GM12878 (cell line): ENCODE measurements at regions not wholly inside any gene's neighbourhood (a gene's known extent, or its start where the extent isn't known, plus 50 kb on each side); places are given as distances from the start of the nearest gene placed in this dataset.

ENCODE experiments used
- ATAC-seq: fragments of 200-7000 bp; cut with Tn5 transposase; 3 replicates; pipeline ENCODE4 v1.9.1; 2020; ENCODE audit warnings: mild to moderate bottlenecking, moderate library complexity
- BruUV-seq: library from RNA; stranded (reverse); fragments of 400-500 nt; replicated peaks from 2 replicates; lab custom pipeline; 2021; lab: Mats Ljungman, UMichigan
- CTCF ChIA-PET: fragments of 300-600 bp; sonication (Branson Sonifier 250); formaldehyde crosslinking; extraction: SDS; loops from one replicate; lab custom pipeline; 2021; ENCODE audit warnings: inconsistent platforms; lab: Yijun Ruan, JAX
- POLR2A ChIA-PET: fragments of 350-600 bp; formaldehyde crosslinking; extraction: SDS; loops from one replicate; lab custom pipeline; 2021; ENCODE audit warnings: inconsistent platforms; lab: Charles Lee
- RAD21 ChIA-PET: fragments of 300-600 bp; sonication (Branson Sonifier 250); formaldehyde crosslinking; loops from one replicate; lab custom pipeline; 2023; ENCODE audit warnings: antibody characterized with exemption; ENCODE audit not compliant: unreplicated experiment; lab: Charles Lee
- SMC1A ChIA-PET: fragments of 300-600 bp; sonication (Branson Sonifier 250); formaldehyde crosslinking; loops from one replicate; lab custom pipeline; 2023; ENCODE audit not compliant: unreplicated experiment, uncharacterized antibody; lab: Charles Lee
- DNase-seq: peaks from one replicate; pipeline ENCODE4 v3.0.0-alpha.2; 2011; ENCODE audit warnings: low read depth, low spot score
- FAIRE-seq: peaks from 3 replicates; lab custom pipeline; 2011; peaks lifted over from hg19 to GRCh38; lab: Jason Lieb, UNC
- H2AFZ ChIP-seq: 2 replicates; pipeline ENCODE4 v1.6.0; 2011; ENCODE audit warnings: low read depth, low read length, control low read depth; ENCODE audit not compliant: control insufficient read depth
- H3K27ac ChIP-seq: 2 replicates; pipeline ENCODE4 v1.5.1; 2011; ENCODE audit warnings: control low read depth; ENCODE audit not compliant: control insufficient read depth, insufficient read depth
- H3K27me3 ChIP-seq, 2 experiments: replicated peaks in 1 of 2; 2 replicates each; pipeline versions ENCODE4 v1.6.0 to v1.6.1; 2011; ENCODE audit warnings: low read length in 1 of 2; ENCODE audit not compliant: control insufficient read depth in 2 of 2, insufficient read depth in 2 of 2
- H3K36me3 ChIP-seq, 2 experiments: 2 replicates each; pipeline ENCODE4 v1.5.1; 2011; ENCODE audit warnings: low read length in 1 of 2; ENCODE audit not compliant: control insufficient read depth in 2 of 2, insufficient read depth in 2 of 2
- H3K4me1 ChIP-seq: 2 replicates; pipeline ENCODE4 v1.6.1; 2011; ENCODE audit warnings: mild to moderate bottlenecking, low read length, moderate library complexity, mixed read lengths; ENCODE audit not compliant: control insufficient read depth, insufficient read depth
- H3K4me2 ChIP-seq: 2 replicates; pipeline ENCODE4 v1.6.0; 2011; ENCODE audit warnings: control low read depth; ENCODE audit not compliant: control insufficient read depth, insufficient read depth
- H3K4me3 ChIP-seq: fragments of 200-600 bp; sonication (generic); 2 replicates; pipeline ENCODE4 v1.5.1; 2016
- H3K79me2 ChIP-seq: 2 replicates; pipeline ENCODE4 v1.6.0; 2011; ENCODE audit warnings: low read length; ENCODE audit not compliant: control insufficient read depth, insufficient read depth
- H3K9ac ChIP-seq: 2 replicates; pipeline ENCODE4 v1.8.0; 2011; ENCODE audit warnings: low read length, control low read depth, mixed read lengths; ENCODE audit not compliant: control insufficient read depth, insufficient read depth
- H3K9me3 ChIP-seq: replicated peaks from 3 replicates; pipeline ENCODE4 v1.5.1; 2011; ENCODE audit warnings: mild to moderate bottlenecking, low read length; ENCODE audit not compliant: control insufficient read depth, insufficient read depth
- H4K20me1 ChIP-seq: 2 replicates; pipeline ENCODE4 v1.6.0; 2011; ENCODE audit not compliant: control insufficient read depth, insufficient read depth
- BRCA1 ChIP-seq: IDR thresholded peaks from 2 replicates; pipeline ENCODE4 v1.6.1; 2011; ENCODE audit warnings: low read depth, low read length, improper control_type of control experiment
- CHD4 ChIP-seq: fragments of 200-600 bp; sonication (generic); IDR thresholded peaks from 2 replicates; pipeline ENCODE4 v1.6.1; 2016; ENCODE audit warnings: mild to moderate bottlenecking
- CTCF ChIP-seq, 3 experiments: IDR thresholded peaks in 2 of 3; conservative IDR thresholded peaks in 1 of 3; 2 replicates each; pipeline ENCODE4 v1.5.1; 2011; ENCODE audit warnings: low read depth in 3 of 3, low read length in 3 of 3, mild to moderate bottlenecking in 3 of 3, control low read depth in 2 of 3, moderate library complexity in 2 of 3, inconsistent platforms in 1 of 3, mixed read lengths in 1 of 3; ENCODE audit not compliant: control insufficient read depth in 2 of 3, insufficient read depth in 1 of 3; ENCODE audit errors: extremely low read depth in 1 of 3
- FOS ChIP-seq: IDR thresholded peaks from 3 replicates; pipeline ENCODE4 v1.6.1; 2011; ENCODE audit warnings: borderline replicate concordance; ENCODE audit not compliant: insufficient read length; ENCODE audit errors: extremely low read depth
- FOXK2 ChIP-seq: fragments of 450-650 bp; IDR thresholded peaks from 2 replicates; pipeline ENCODE4 v1.6.1; 2017; ENCODE audit warnings: mild to moderate bottlenecking, moderate library complexity
- MYC ChIP-seq: IDR thresholded peaks from 2 replicates; pipeline ENCODE4 v1.6.1; 2011; ENCODE audit warnings: mild to moderate bottlenecking, low read length, moderate library complexity, inconsistent platforms; ENCODE audit not compliant: insufficient read depth, insufficient replicate concordance, insufficient read length, severe bottlenecking
- NFIC ChIP-seq: IDR thresholded peaks from 2 replicates; pipeline ENCODE4 v1.6.1; 2012; ENCODE audit warnings: low read depth, mild to moderate bottlenecking, inconsistent platforms, low read length, moderate library complexity
- RAD21 ChIP-seq: IDR thresholded peaks from 2 replicates; pipeline ENCODE4 v1.6.1; 2011; ENCODE audit warnings: mild to moderate bottlenecking, low read depth, low read length, moderate library complexity; ENCODE audit not compliant: insufficient read depth
- TBL1XR1 ChIP-seq: IDR thresholded peaks from 2 replicates; pipeline ENCODE4 v1.6.1; 2012; ENCODE audit warnings: low read depth, low read length, improper control_type of control experiment
- TCF12 ChIP-seq: IDR thresholded peaks from 2 replicates; pipeline ENCODE4 v1.6.1; 2011; ENCODE audit warnings: low read depth, mild to moderate bottlenecking, low read length
- WGBS: methylation state at CpG from one replicate; pipeline ENCODE4 v1.1.6; 2016; ENCODE audit warnings: low lambda C conversion rate; ENCODE audit not compliant: insufficient replicate concordance, insufficient coverage; ENCODE audit errors: missing lambda C conversion rate; 5-methylcytosine and 5-hydroxymethylcytosine counted together
- in situ Hi-C: fragments of 300-500 bp; cut with MboI; formaldehyde crosslinking; loops from 9 replicates; pipeline ENCODE4 v1.14.3; 2018; ENCODE audit warnings: mixed read lengths
- intact Hi-C: fragments of 100-400 bp; cut with micrococcal nuclease; formaldehyde crosslinking; loops from one replicate; pipeline ENCODE4 v1.14.2; 2022; ENCODE audit not compliant: unreplicated experiment

GRCh38 chrX:39337451-39337850 lies 536.2 kb downstream of the MID1IP1 start:
- FAIRE-seq (no peak), DNase-seq (no peak)
- WGBS = 64% methylated on average over 5 of the region's 5 CpGs
- H3K27me3 ChIP-seq = no peaks in the 10 kb centered on the region
- ChIA-PET CTCF (no interaction called here), RAD21 (no interaction called here)
- no peak overlapping the region for H3K4me2 ChIP-seq
- no peaks in the 10 kb centered on the region; the same call in 1 of the 2 replicates for H4K20me1 ChIP-seq
- no peaks in the 10 kb centered on the region for H3K79me2 ChIP-seq
- intact Hi-C loops = no loop called here
- no TSS peak for BruUV-seq
- H3K27ac ChIP-seq = no peak overlapping the region
- H3K36me3 ChIP-seq = no peaks in the 10 kb centered on the region
- H3K9me3 ChIP-seq = no peaks in the 10 kb centered on the region
- H3K4me1 ChIP-seq = no peaks in the 10 kb centered on the region; the same call in 1 of the 2 replicates
- TF ChIP-seq CTCF (IDR thresholded peaks at IDR 0.05 in 2 of 3, conservative IDR thresholded peaks at IDR 0.05 in 1 of 3; ENCODE audit: control insufficient read depth in 2 of 3, extremely low read depth in 1 of 3, insufficient read depth in 1 of 3, low read depth in 3 of 3, low read length in 3 of 3) (no peak), RAD21 (no peak), BRCA1 (no peak), MYC (no peak), TBL1XR1 (no peak), CHD4 (no peak), FOXK2 (no peak), TCF12 (no peak), FOS (no peak), NFIC (no peak)
- TF ChIP-seq, all 136 proteins: peak for 0
- POLR2A ChIA-PET = no interaction called here
- no peak overlapping the region for H3K9ac ChIP-seq
- in situ Hi-C loops = no loop called here
- ATAC-seq = no peak
- SMC1A ChIA-PET = interaction anchor here (0.6 kb wide), 1 partner anchor 269 kb away, joined by 3 read pairs; no protein-coding TSS in a partner anchor
- H3K4me3 ChIP-seq = no peak overlapping the region
- H2AFZ ChIP-seq = no peak overlapping the region
